GM21737 (cell line): ENCODE measurements at regions not wholly inside any gene's neighbourhood (a gene's known extent, or its start where the extent isn't known, plus 50 kb on each side); places are given as distances from the start of the nearest gene placed in this dataset.

Source experiments
- ATAC-seq: cut with Tn5 transposase; IDR thresholded peaks from one replicate; pipeline ENCODE4 v1.9.1; 2021; ENCODE audit warnings: mild to moderate bottlenecking, moderate library complexity; ENCODE audit not compliant: unreplicated experiment

DNA sequence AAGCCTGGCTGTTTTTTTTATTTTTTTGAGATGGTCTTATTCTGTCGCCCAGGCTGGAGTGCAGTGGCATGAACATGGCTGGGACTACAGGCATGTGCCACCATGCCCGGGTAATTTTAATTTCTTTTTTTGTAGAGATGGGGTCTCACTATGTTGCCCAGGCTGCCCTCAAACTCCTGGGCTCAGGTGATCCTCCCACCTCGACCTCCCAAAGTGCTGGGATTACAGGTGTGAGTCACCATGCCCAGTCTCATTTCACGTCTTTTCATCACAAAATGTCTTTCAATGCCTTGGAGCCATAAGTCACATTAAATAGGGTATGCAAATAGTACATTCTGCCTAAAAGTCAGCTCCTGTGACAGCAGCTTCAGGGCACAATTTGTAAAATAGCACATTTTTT lies 52.8 kb downstream of the SOX2 start:
- ATAC-seq: no peak

DNA sequence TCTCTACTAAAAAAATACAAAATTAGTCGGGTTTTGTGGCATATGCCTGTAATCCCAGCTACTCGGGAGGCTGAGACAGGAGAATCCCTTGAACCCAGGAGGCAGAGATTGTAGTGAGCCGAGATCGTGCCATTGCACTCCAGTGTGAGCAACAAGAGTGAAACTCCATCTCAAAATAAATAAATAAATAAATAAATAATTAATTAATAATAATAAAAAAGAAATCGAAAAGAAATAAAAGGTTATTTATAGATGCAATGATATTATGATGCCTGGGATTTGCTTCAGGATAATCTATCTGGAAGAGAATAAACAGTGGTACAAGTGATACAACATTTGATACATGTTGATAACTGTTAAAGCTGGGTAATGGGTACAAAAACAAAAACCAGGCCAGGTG lies 58.6 kb downstream of the SOX2 start:
- no peak for ATAC-seq

DNA sequence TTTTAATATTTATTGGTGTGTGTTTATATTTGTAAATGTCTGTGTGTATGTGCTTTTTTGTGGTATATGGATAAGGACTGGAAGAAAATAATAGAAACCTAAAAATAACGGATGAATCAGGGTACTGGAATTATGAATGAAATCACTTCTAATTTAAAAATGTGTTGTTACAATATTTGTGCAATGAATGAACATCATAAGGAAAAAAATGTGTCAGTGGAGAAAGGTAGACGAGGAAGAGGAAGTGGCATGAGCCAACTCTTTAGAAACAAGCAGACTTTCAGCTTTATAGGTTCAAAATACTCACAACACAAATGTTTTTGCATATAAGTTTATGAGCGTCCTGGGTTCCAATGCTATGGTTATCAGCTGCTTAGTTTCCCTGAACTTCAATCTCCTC lies 59.4 kb downstream of the SOX2 start:
- no peak for ATAC-seq

DNA sequence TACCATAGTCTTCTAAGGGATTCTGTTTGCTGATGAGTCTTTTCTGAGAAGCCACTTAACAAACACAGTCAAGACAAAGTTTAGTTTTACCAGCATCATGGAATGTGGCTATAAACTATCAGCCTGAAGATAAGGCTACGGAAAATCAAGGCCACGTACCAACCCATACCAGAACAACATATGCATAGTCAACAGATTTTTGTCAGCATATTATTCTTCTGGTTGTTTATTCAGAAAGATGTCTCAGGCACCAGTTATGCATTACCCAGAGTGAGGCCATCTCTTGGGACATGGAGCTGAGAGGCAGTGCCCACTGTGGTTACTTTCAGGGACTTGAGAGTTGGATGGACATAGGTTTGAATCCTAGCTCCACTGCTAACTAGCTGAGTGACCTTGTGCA lies 60.4 kb downstream of the SOX2 start:
- no peak for ATAC-seq

DNA sequence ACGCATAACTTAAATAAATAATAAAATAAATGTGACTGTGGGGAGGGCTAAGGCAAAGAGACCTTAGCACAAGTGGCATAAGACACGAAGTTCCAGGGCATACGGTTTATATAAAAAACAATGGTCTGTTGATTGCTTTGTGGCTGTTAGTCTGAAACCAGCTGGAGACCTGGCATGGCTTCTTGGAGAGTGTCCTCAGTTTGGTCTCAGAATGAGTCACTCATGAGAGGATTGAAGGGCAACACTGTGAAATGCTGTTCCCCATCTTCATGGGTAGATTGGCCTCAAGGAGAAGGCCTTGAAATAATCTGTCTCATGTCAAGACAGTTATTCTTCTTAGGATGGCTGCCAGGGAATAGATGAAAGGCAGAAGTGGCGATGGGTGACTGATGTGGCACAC lies 62.2 kb downstream of the SOX2 start:
- ATAC-seq: no peak

DNA sequence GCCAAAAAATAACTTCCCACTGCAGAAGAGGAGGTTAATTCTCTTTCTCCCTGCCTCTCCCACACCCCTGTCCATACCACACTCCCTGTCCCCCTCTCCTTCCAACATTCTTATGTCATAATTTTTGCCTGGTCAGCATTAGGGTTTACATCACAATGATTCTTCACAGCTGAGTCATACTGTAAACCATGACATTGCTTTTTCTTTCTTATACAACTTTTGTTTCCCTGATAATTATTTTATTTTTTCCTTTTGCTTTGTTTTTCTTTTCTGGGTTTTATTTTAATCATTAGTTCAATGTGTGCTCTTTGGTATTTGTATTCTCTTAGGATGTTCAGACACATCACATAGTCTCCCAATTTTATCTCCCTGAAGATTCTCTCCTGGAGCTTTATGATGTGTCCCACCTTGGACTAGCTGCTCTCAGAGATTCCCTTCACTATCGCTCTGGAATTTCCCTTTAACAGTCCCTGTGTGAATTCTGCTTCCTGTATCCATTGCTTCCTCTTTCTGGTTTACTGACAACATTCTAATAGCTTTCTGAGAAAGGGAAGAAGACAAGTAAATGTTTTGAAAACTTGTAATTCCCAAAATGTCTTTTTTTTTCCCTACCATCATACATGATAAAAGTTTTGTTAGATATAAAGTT lies 70.7 kb downstream of the SOX2 start:
- ATAC-seq: no peak

DNA sequence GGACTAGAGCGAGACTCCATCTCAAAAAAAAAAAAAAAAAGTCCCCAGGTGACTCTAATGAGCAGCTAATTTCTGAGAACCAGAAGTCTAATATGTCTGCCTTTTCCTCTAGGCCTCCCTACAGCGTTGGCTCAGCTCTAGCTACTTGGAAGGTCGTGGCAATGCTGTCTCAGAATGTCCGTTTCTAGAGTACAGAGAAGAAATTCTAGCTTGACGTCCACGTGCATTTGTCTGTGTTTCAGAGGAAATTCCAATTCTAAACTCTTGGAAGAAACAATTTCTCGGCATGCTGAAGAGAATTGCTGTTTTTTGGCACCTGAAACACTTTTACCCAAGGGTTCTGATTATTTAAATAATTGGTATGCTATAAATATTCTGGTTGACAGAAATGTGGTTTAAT lies 78.8 kb downstream of the SOX2 start:
- ATAC-seq: no peak

DNA sequence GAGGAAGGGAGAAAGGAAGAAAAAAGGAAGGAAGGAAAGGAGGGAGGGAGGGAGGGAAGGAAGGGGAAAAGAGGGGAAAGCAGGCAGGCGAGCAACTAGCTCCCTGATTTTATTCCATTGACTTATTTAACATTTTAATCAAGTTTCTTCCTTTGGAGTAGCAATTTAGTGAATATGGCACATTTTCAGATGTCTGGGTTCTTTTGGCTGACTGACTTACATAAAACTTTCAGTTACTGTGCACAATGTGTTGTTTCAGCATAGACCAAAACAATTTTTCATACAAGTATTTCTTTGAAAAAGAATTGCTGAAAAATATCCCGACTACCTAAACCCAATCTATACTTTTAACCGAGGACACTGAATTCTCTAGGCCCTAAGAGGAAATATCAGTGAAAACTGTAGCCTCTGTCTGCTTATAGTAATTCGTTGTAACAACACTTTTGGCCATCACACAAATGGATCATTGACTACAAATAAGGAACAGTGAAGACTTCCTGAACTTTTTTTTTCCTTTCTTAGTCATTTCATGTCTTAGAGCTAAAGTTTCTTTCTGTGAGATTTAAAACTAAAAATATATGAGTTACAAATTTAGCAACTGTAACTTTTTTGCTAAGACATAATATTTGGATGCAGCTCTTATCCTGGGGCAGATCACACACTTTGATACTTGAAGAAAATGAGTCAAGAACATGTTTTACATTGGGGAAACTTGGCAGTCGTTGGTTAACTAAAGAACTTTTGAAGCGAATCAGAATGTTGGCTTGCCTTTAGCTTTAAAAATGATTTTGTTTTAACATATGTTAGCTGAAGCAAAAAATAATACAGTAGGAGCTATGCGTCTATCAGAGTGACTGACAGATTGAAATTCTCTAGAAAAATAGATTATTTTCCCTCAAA lies 79.6 kb downstream of the SOX2 start:
- no peak for ATAC-seq

DNA sequence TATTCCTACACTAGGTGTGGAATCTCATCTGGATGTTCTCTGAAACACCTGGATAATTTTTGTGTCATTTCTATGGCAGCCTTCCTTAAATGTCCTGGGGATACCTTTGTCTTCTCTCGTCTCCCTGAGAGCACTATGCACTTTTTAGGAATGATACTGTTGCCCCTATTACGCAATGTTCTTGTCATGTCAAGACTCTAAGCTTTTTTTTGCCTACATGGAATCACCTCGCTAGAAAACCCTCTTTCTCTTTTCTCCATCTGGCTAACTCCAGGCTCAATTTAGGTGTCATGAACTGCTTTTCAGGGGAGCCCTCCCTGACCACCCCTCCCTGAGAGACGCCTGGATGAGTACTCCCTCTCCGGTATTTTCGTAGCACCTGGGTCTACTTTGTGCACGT lies 81.3 kb downstream of the SOX2 start:
- ATAC-seq: no peak

DNA sequence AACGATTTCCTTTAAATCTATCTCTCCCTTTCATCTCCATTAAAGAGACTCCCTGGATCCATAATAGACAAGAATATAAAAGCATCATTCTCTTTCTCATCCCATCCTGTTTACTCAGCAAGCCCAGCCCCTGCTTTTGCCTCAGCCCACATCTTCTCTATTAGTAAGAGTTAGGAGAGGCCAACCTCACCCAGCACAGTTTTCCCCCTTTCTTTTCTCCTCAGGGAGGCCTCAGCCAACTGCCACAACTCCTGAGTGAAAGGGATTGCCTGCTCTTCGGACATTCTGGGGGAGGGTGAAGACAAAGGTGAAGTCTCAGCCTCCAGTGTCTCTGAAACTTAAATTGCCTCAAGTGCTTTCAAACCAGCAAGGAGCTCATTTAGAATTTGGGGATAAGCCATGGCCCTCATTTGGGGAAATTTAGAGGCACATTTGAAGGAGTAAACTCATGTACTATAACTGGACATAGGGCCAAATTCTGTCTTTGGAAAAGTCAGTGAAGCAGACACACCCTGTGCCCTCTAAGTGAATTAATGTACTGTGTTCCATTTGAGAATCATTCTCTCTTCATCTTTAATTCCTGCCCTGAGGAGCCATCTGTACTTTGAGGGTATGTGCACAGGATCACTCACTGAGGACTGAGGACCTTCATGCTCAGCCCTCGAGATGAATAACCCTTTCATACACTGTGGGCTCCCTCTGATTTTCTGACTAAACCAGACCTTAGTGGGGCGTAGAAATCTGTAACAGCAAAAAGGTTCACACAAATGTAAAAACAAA lies 82.5 kb downstream of the SOX2 start:
- no peak for ATAC-seq

DNA sequence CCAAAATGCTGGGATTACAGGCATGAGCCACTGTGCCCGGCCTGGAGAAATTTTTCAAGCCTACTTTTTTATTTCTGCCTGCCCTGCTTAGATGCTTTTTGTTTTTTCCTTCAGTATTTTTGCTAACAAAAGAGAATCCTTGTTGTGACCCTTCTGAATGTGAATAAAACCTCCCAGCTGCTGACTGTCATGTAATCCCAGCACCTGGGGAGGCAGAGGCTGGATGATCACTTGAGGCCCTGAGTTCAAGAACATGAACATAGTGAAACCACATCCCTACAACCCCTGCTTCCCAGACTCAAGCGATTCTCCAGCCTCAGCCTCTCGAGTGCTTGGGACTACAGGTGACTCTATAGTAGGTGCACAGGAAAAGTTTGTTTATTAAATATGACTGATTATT lies 84.9 kb downstream of the SOX2 start:
- ATAC-seq: no peak

DNA sequence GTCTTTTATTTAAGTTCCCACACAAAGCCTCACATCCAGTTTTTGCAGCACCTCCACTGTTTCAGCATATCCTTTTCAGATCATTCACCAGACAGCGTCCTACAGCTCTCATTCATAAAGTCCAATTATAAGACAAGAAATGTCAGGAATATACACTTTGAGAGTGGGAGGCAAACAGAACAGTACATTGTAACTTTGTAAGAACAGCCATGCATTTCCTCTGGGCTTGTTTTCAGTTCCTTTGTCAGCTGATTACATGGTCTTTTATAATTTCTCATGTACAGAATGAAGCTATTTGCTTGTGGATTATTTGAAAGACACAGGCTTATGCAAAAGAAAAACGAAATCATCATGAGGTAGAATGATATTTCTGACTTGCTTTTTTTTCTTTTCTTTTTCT lies 85.7 kb downstream of the SOX2 start:
- ATAC-seq: no peak

DNA sequence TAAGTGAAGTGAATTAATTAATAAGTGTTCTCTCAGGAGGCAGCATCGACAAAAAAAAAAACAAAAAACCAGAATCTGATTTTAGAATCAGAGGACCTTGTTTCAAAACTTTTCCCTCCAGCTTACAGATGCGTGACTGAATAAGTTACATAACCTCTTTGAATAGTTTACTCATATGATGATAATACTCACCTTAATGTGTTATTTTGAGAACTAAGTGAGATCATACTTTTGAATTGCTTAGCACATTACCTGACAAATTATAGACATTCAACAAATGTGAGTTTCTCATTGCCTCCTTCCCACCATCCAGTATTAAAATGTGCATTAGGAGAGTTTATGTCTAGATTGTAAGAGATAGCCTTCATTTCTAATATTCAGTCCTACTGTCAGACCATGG lies 94.0 kb downstream of the SOX2 start:
- ATAC-seq: no peak

DNA sequence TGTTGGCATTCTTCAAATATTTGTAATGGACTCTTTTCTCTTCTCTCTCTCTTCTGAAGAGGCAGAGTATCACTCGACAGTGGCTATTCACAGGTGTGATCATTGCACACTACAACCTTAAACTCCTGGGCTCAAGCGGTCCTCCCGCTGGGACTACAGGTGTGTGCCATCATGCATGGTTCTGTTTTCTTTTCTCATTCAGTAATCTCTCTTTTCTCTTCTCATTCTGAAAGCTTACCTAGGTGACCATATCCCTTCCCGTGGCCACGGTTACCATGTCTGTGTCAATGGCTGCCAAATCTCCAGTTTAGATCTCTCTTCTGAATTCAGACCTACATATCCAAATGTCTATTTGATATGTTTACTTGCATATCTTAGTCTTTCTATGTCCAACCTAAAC lies 96.3 kb downstream of the SOX2 start:
- no peak for ATAC-seq

DNA sequence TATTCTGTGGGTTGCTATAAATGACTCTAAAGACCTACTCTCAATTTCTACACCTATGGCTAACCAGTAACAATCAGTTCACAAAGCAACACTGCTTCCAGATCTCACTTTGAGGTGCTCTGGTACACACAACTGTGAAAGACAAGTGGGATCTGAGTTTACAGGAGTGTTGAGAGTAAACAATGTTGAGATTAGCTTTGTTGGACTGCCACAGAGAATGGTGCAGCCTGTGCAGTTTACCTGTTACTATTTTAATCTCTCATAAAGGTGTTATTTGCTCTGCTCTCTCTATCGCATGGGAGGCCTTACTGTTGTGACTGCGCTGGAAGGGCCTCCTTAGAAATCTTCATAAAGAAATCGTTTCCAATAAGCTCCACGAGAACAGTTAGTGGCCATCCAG lies 112.0 kb downstream of the SOX2 start:
- no peak for ATAC-seq

DNA sequence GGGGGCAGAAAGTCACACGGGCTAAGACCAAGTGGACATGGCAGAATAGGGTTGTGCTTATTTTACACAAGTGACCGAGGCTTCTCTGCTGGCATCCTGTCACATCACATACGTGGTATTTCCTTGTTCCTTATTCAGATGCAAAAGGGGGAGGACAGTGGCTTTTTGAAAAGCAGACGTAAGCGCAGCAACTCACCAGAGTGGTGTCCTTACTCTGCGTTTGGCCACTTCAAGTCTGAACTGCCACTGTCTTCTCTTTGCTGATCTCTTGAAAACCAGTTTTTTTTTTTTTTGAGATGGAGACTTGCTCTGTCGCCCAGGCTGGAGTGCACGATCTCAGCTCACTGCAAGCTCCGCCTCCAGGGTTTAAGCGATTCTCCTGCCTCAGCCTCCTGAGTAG lies 113.2 kb downstream of the SOX2 start:
- ATAC-seq: no peak

DNA sequence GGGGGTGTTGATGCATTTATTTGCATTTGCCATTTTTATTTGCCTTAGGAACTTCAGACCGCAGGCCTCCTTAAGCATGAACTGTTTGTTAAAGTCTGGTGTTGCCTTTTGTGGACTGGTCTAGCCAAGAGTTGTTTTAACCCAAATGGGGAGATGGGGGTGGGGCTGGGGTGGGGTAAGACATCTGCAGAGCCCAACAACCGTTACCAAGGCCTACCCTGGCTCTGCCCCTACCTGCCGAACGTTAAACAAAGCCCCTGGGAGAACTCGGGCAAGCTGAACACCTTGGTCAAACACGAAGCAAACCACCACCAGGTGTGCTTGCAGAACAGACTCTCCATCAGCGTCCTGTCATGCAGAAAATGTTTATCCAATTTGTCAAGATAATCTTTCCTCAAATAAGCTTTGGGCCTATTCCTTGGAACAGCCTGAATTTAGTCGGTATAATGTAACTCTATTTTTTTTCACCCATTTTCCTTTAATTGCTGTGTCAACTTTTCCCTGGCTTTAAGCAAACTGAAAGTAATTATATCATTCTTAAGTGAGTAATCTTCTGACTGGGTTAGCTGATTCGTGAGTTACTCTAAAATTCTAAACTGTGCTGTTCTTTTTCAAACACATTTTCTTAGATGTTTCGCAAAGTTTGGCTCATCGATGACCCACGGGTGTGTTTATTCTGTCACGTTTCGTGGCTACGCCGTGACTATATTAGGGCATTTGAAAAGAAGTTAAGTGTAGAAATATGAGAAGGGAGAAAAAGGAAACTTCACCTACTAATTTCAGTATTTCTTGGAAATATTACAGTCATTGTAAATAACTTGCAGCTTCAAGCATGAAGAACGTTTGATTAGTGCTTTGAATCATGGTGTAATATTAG lies 127.6 kb downstream of the SOX2 start:
- ATAC-seq: no peak

DNA sequence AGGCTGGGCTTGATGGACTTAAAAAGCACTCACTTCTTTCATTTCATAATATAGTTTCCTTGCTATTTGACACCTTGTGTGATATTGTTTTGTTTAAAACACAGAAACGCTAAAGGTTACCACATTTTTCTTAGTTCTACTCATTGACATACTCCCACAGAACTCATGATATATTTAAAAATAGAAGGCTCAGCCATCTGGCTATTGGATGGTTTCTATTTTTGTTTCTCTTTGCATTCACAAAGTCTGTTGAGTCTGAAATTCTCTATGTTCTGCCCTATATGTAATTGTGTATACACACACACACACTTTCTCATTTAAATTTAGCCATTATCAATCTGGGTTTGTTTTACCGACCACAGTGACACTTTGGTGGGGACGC lies 128.2 kb downstream of the SOX2 start:
- ATAC-seq: no peak

DNA sequence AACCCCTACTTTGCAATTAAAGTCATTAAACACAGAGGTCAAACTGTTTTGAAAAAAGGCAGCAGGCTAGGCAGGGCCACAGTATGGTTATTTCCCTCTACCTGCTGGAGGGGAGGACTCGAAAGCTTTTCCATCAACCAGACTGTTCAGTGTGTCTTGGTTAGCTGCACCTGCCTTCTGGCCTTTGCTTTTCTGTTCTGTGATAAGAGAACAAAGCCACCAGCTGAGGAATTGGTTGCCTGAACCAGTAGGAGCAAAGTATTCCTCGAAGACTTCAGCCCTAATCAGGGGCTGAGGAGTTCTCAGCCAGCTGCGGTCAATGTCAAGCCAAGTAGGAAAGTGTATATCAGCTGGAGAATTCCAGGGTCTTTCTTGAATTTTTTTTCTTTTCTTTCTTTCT lies 132.5 kb downstream of the SOX2 start:
- ATAC-seq: no peak

DNA sequence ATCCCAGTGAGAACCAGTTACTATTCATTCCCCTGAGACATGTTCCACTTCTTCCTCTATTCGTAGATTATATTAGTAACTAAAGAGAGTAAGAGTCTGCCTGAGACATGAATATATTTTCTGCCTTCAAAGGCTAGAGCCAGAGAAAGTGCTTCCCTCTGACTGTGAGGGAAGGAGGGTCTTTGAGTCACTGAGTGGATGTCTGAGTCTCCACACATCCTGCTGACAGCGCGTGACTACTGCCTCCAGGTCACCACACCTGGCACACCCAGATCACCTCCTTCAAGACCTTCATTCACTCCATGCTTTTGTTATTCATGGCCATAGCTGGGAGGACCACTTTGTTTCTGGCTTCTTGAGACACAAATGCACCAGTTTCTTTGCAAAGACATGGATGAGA lies 135.6 kb downstream of the SOX2 start:
- no peak for ATAC-seq

DNA sequence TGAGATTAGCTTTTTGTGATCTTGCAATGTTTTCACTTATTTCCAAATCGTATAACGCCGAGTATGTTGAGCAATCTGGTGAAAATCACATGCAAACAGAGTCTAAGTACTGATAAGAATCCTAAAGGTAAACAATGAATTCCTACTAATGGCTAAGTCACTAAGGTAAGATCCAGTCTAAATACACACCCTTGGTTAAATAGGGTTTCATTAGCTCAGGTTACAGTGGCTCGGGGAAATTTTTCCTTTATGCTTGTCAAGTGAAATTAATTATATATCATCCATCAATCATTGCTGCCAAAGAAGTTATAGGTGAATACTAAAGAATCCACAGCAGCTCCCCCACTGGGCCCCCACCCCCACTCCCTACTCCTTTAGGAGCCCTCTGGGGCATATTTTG lies 139.3 kb downstream of the SOX2 start:
- ATAC-seq: no peak
